ENCODE measurements at regions not wholly inside any gene's neighbourhood (a gene's known extent, or its start where the extent isn't known, plus 50 kb on each side); places are given as distances from the start of the nearest gene placed in this dataset.

DNA sequence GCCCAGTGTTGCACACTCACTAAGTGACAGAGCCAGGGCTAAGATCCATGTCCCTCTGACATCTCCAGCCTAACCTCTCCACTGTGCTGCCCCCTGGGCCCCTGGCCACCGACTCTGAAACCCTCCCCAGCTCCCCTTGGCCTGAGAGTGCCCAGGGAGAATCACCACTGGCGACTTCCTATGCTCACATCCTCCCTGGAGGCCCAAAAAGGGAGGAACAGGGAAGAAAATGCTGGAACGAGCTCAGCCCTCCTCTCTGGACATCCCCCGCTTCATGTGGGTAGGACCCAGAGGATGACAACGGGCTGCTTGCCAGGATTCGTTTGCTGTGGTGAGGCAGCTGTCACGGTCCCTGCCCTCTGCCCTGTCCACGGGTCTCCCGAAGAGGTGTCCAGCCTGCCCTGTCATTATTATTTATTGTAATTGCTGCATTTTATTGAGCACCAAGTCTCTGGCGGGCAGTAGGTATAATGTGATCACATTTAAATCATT lies 153.5 kb upstream of the RPL38 start:
- TF ChIP-seq, protein P1, sequence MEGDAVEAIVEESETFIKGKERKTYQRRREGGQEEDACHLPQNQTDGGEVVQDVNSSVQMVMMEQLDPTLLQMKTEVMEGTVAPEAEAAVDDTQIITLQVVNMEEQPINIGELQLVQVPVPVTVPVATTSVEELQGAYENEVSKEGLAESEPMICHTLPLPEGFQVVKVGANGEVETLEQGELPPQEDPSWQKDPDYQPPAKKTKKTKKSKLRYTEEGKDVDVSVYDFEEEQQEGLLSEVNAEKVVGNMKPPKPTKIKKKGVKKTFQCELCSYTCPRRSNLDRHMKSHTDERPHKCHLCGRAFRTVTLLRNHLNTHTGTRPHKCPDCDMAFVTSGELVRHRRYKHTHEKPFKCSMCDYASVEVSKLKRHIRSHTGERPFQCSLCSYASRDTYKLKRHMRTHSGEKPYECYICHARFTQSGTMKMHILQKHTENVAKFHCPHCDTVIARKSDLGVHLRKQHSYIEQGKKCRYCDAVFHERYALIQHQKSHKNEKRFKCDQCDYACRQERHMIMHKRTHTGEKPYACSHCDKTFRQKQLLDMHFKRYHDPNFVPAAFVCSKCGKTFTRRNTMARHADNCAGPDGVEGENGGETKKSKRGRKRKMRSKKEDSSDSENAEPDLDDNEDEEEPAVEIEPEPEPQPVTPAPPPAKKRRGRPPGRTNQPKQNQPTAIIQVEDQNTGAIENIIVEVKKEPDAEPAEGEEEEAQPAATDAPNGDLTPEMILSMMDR (IDR thresholded peaks at IDR 0.05), result no peak
- no peak for TF ChIP-seq POLR2A (IDR thresholded peaks at IDR 0.05)

Data from tibial nerve (tissue), 3 donors.